COLO668 (cell line): ENCODE measurements at regions not wholly inside any gene's neighbourhood (a gene's known extent, or its start where the extent isn't known, plus 50 kb on each side); places are given as distances from the start of the nearest gene placed in this dataset.
A peak's percentile ranks its signal among the peaks of the same experiment; 100 is the strongest.
"Not testable (repeated sequence)": the region's sequence is repeated elsewhere in the genome, so short reads cannot be mapped to it uniquely, and the experiment has no call there.

ENCODE experiments used
- DNase-seq: peaks from one replicate; lab custom pipeline; 2025; ENCODE audit not compliant: unreplicated experiment; lab: John Stamatoyannopoulos, UW

DNA sequence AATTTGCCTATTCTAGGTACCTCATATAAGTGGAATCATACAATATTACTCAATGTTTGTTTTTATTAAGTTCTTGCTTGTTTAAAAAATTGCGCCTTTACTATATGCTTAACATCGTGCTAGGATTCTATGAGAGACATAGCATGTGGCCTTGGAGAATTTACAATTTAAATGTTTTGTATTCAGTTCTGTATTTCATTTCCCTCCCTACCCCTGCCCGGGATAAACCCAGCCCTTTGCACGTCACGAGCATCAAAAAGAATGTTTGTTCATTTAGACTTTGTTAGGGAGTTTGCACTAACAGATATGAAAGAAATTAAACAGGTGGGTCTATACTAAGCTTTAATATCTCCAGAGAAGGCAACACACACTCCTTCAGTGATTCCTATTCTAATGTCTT lies 75.7 kb downstream of the C18orf54 start:
- no peak for DNase-seq

DNA sequence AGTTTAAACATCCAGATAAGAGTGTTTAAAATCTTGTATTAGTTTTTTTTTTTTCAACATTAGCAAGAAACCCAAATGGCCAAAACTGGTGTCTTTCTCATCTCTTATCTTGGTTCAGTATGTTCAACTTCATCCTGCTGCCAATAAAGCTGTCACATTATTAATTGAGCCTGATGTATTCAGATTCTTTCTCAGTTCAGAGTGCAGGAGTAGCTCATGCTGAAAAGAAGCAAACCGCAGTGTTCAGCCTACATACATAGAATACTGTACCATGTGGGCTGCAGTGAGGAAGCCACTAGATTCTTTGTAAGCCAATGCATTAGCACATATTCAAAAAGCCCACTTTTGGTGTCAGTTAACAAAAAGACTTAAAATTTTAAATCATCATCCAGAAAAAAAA lies 76.2 kb downstream of the C18orf54 start:
- DNase-seq: no peak

DNA sequence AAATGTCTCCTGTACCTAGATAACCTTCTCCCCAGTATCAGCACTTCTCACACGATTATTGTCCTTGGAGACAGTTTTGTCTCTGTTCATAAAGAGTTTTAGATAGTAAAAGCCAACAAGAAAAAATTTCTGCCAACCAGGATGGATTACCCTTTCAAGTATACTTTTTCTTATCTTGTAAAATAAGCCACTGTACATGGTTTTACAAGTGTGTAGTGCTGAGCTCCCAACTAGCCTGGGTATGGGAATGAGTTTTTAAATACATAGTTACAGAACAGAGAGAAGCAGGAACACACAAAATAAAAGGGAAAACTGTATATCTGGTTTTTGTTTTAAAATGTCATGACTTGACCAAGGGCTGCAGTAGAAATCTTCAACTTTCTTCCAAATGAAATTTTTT lies 76.7 kb downstream of the C18orf54 start:
- DNase-seq: no peak

DNA sequence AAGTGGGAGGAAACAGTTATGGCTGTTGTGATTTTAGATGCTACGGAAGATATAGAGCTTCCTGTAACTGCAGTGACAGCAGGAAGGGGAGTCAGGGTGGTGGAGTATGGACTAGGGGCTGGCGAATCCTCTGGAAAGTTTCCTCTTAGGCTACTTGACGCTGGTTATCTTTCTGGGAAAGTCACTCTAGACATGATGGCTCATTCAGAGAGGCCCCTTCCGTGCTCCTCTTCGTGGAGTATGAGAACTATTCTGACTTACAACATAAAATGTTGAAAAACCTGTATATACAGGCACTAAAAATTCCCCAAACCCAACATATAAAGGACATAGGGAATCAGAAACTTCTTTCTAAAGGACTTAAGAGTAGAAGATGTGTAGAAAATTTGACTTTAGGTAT lies 78.8 kb downstream of the C18orf54 start:
- DNase-seq: no peak

DNA sequence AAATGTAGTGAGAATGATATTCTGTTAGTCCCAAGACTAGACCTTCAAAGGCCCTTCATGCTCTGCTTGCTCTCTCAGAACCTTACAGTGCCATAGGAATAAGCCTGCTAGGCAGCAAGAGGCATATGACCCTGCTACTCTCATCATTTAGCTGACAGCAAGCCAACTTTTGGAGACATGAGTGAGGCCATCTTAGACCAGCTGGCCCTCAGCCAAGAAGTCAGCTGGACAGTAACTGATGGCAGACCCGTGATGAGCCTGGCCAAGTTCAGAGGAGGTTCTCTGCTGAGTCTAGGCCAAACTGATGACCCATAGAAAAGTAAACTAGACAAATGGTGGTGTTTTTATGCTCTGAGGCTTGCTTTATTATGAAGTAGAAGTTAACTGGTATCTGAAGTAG lies 82.6 kb downstream of the C18orf54 start:
- no peak for DNase-seq

DNA sequence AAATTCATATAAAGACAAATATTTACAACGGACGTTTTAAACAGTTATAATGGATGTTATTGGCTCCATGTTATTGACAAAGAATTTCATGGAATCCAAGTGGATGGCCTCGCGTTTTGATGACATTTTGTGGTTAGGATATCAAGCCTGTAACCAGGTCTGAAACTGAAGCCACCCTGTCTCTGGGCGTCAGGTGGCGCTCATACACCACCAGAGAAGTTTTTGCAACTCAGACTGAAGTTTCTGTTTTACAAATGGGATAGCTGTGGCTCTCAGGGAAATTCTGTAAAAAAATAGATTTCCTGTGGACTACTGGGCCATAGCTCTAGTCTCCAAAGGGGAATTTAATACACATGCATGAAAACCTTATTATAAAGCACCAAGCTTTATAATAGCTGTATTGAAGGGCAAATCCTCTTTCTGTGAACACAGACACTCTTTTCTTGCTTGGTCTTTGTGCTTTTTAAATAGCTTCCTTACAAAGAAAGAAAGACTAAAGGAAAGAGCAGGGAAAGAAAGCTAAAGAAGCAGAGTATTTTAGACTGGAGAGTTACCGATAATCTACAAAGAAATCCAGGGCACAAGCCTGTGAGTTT lies 86.7 kb downstream of the C18orf54 start:
- DNase-seq: peak; percentile 57

DNA sequence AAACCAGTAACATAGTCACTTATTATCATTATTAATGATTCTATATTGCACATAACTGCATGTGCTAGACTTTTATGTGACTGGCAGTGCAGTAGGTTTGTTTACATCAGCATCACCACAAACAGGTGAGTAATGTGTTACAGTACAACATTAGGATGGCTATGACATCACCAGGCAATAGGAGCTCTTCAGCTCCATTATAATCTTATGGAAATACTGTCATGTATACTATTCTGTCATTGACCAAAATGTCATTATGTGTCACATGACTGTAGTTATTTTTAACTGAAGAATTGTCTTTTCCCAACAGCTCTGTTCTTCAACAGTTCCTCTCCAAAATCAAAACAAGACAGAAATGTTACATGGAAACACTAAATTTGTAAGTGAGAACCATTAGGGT lies 96.3 kb downstream of the C18orf54 start:
- DNase-seq: no peak

DNA sequence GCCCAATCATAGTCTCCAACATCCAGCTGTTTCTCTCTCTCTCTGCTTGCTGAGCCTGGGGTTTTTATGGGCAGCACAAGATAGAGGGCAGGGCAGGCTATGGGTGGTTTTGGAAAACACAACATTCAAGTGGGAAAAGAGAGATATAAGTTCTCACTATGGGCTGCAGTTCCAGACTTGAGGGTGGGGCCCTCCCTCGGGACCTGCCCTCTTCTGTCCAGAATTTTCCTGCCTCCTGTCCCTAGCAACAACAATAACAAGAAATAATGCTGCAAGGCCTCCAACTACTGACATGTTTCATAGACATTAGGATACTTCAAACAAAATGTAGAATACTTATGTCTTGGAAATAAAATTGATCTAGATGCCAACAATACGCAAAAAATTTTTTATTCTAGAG lies 107.8 kb downstream of the C18orf54 start:
- DNase-seq: no peak

DNA sequence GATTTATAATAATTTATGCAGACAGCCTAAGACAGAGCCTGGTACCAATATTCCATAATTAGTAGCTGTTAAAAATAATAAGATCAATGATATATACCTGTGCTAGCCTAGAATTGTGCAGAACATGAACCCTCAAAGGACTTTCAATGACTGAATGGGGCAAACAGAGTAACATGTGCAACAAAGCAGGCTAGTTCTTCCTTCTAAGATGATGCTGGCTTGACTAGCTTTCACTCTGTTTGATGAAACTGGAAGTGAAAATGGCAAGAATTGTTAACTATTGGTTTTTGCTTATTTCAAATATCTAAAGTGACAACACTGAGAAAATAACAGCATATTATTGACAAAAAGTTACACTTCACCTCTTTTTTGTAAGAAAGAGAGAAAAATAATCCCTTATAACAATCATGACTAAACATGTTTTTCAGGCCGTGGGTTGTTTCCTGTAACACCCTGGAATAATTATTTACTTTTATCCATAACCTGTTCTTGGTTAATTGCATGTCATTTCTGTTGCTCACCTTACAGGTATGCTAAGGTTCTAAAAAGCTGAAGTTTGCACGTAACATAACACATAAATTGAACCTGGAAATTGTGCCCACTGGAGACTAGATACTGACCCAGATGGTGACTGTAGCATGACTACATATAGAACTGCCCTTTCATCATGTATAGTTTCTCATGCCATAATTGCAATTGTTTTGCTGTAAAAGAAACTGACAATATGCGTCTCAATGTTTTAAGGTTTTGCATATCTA lies 108.7 kb downstream of the C18orf54 start:
- no peak for DNase-seq

DNA sequence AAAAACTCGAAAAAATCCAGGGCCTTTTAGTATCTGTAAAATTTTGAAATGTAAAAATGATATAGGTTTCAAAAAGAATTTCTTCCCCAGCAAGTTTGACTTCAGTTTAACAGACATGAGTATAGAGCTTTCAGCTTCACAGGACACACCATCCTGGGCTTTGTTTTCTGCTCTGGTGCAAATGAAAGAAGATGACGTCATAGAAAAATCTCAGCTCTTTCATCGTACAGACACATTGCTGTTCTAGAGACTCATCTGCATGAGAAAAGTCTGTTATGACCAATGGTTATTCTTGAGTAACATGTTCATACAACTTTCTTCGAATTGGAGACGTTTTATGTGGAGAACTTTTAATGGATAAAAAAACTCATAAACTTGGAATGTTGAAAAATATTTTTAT lies 111.7 kb upstream of the DYNAP start:
- DNase-seq: no peak

DNA sequence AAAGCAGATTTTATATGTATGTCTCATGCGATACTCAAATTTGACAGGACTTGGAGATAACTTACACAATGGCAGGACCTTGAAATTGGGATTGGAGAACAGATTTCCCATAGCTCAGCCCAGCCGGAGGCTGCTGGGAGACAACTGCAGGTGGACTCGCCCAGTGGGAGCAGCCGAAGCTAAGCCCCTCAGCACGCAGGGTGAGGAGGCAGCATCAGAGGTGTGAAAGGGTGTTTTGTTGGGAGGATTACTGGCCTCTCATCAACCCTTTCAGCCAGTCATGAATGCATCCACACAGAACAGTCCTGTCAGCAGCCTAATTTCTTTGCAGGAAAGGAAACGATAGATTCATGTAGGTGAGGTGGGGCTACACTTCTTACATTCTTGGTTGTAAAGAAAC lies 110.4 kb upstream of the DYNAP start:
- DNase-seq: no peak

DNA sequence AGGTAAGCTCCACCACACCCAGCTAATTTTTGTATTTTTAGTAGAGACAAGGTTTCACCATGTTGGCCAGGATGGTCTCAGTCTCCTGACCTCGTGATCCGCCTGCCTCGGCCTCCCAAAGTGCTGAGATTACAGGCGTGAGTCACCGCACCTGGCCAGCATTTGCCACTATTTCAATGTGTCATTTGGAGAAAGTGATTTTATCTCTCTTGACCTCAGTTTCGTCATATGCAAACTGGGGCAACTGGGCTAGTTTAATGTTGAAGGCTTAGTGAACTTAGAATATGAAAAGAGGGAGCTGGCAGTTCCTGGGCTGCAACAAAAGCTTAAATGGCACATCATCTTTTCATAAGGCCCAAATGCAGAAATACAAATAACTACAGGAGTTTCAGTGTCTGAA lies 88.6 kb upstream of the DYNAP start:
- not testable (repeated sequence) for DNase-seq

DNA sequence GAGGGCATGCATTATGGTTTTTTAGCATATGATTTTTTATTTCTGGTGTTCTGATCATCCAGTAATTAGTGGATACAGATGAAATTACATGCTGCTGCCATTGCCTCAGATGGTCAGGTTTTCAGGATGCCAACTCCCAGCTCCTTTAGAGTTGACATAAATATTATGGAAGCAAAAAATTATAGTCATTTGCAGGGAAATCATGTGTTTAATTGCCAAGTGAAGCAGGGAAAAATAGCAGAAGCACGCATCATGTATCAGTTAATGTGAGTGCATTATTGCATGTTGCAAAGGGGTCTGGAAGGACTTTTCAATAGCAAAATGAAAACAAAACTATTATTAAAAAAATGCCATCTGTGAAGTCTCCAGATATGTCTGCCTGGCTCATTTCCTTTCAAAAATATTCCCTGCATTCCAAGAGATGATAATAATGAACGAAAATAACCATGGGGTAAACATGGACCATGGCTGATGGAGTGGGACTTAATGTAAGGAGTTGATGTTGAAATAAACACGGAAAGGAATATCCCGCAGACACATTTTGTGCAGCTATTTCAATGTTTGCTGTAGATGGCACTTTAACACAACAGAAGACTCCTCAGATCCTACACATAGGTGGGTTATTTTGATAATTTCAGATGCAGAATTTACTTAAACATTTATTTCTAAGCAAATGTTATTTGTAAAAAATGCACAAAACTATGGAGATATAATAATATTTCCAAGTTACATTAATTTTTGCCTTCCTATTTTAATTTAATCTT lies 87.7 kb upstream of the DYNAP start:
- no peak for DNase-seq

DNA sequence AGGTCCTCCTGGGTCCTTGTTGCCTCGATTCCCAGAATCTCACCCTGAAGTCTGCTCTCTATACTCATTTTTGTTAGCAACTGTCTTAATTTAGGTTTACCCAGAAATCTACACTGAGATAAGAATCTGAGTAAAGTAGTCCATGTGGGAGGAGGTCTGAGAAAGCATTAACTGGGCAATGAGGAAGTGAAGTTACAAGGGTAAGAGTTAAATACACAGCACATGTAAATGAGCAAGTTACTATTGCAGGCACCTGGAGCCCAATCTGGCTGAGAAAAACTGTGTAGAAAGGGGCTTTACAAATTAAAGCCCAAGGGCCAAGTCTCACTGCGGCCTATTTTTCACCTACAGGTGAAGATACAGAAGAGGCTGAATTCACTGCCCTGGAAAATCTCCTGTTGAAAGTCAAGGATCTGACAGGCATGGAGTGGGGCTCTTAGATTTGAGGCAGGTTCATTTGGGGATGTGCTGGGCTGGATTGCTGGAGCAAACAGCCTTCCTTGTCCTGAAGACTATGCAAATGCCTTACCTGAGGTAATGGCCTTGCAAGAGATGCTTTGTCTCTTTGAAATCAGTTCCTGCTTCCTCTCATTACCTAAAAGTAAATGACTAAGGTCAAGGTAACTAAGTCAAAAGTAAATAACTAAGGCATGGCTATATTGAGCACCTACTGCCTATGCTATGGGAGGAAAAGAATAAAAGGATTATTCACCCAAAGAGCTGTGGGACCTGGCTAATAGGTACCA lies 84.4 kb upstream of the DYNAP start:
- no peak for DNase-seq

DNA sequence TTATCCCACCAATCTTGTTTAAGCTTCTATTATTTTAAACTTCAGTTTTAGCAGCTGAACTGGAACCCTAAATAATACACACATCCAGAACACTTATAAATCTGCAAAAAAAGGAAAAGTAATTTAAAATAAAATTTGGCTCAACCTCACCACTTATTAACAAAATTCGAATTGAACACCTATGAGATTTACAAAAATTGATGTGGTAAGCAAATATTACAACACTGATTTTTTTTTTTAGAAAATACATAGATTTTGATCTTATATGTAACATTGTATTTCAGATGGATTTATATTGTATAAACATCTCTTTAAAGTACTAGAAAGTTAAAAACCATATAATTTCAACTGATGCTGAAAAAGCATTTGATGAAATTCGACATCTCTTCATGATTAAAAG lies 81.3 kb upstream of the DYNAP start:
- no peak for DNase-seq

DNA sequence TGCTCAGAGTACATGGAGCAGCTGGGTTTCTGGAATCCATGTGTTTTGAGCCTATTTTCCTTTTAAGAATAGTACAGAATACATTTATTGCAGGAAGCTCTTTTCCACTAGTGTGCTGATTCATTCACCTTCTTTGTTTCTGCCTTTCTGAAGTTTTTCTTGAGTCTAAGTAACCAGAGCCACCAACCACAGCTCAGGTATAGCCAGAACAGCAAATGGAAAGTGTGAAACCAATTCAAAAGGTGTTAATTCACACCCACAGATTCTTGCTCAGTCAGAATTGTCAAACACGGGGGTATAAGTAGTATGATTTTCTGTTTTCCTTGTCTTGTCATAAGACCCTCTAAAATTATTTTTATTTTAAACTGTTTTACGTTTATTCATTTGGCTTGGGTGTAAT lies 75.9 kb upstream of the DYNAP start:
- no peak for DNase-seq

DNA sequence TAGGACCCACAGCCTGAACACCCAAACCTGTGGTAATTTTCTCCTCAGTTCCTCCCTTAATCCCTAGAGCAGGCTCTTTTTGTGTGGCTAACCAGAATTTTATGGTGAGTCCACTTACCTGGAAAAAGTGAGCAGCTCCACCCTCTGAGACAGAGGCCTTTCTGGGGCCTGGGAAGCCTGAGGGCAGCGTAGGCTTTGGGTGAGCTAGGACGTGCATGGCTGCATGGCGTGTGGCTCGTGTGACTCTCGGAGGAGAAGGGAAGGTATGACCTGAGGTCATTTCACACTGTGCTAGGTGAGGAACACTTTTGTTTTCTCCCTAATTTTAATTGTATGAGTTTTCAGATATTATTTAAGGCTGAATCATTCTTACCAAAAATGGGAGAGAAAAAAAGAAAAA lies 73.5 kb upstream of the DYNAP start:
- no peak for DNase-seq

DNA sequence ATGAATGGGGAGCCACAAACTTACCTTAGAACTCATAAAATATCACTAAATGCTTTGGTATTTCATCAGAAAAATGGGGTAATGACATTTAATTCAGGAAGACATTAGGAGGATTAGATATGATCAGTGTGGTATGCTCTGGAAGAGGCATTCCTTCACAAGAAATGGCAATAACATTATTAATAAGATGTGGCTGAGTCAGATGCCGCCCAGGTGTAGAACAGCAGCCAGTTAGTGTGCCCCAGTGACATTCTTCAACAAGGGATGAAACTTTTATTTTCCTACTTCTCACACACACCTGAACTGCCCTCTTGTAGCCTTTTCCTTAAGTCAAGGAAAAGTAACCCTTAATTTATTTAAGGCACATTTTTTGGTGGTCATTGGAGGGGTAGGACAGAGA lies 69.2 kb upstream of the DYNAP start:
- no peak for DNase-seq

DNA sequence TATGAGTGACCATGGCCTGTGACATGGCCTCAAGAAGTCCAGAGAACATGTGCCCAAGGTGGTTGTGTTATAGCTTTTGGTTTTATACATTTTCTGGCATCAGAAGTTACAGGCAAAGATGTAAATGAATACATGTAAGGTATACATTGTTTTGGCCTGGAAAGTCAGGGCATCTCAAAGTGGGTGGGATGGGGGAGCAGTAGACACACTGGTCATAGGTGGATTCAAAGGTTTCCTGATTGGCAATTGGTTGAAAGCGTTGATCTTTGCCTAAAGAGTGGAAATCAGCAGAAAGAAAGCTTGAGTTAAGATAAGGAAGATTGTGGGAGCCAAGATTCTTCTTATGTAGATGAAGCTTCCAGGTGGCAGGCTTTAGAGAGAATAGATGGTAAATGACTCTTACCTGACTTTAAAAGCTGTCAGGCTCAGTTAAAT lies 62.1 kb upstream of the DYNAP start:
- no peak for DNase-seq

DNA sequence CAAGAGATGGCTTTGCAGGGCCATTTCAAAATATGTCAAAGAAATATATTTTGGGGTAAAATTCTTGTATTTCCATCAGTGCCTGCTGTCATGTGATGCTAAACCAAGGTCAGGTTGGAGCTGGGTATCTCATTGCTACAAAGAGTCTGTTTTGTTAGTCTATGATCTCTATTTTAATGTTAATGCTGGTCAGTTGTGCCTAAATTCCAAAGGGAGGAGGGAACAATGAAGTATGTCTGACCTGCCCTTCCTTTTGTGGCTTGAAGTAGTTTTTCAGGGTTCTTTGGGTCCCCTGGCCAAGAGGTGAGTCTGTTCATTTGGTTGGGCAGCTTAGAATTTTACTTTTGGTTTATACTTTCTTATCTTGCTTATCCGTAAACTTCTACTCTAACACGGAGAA lies 61.6 kb upstream of the DYNAP start:
- DNase-seq: no peak

DNA sequence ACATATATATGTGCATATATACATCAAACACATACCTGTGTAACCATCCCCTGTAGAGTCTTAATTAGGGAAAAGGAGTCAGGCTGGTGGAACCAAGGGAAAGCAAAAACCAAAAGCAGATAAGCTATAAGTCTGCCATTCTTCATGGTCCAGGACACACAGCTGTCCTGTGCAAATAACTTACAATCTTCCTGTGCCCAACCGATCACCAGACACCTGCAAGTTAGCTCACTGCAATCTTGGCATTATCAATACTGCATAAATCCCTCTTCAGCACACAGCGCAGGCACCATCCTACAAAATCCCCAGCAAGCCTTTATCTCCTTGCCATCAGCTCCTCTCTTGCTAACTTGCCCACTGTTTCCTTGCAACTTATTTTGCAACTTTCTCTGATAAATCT lies 60.8 kb upstream of the DYNAP start:
- DNase-seq: no peak
